NCI-H774 (cell line): ENCODE measurements at regions not wholly inside any gene's neighbourhood (a gene's known extent, or its start where the extent isn't known, plus 50 kb on each side); places are given as distances from the start of the nearest gene placed in this dataset.
"Not testable (repeated sequence)": the region's sequence is repeated elsewhere in the genome, so short reads cannot be mapped to it uniquely, and the experiment has no call there.

Experiments
- DNase-seq: peaks from one replicate; lab custom pipeline; 2025; lab: John Stamatoyannopoulos, UW

GRCh38 chr17:72175787-72176515 lies 55.1 kb downstream of the SOX9 start:
- no peak for DNase-seq

- no peak for DNase-seq
These were observed 55.7 kb downstream of the SOX9 start for GRCh38 chr17:72176516-72176851.

- no peak for DNase-seq
These were observed 56.3 kb downstream of the SOX9 start for GRCh38 chr17:72176951-72177660.

- no peak for DNase-seq
These were observed 56.9 kb downstream of the SOX9 start for GRCh38 chr17:72177738-72178137.

- DNase-seq: peak; percentile 60
These were observed 61.6 kb downstream of the SOX9 start for GRCh38 chr17:72182371-72182873.

DNA sequence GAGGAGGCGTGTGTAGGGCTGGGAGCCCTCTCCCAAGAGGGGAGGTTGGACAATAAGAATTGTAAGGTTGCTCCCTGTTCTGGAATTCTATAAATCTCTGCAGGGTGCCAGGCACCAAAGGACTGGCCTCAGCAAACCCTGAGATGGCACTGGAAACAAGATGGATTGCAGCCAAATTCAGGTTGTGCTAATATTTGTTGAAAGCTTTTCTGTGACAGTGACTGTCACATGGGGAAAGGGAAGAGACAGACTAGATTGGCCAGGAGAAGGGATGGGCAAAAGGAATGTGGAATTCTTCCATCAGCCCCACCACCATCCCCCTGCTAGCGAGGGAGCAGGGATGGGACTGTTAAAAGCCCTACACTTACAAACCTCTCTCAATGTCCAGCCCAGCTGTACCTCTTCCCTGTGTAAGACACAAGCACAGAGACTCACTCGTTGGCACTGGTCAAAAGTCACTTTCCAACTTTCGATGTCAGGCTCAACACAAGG lies 62.4 kb downstream of the SOX9 start:
- DNase-seq: no peak

GRCh38 chr17:72184805-72185204 lies 64.0 kb downstream of the SOX9 start:
- DNase-seq: no peak

GRCh38 chr17:72185564-72185963 lies 64.7 kb downstream of the SOX9 start:
- no peak for DNase-seq

- peak; percentile 40 for DNase-seq
These were observed 66.7 kb downstream of the SOX9 start for GRCh38 chr17:72187556-72187955.

DNA sequence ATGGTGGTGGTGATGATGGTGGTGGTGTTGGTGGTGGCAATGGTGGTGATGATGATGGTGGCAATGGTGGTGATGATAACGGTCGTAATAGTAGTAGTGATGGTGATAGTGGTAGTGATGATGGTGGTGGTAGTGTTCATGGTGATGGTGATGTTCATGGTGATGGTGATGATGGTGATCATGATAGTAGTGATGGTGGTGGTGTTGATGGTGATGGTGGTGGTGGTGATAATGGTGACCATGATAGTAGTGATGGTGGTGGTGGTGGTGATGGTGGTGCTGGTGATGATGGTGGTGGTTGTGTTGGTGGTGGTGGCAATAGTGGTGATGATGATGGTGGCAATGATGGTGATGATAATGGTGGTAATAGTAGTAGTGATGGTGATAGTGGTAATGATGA lies 68.0 kb downstream of the SOX9 start:
- DNase-seq: no peak

DNA sequence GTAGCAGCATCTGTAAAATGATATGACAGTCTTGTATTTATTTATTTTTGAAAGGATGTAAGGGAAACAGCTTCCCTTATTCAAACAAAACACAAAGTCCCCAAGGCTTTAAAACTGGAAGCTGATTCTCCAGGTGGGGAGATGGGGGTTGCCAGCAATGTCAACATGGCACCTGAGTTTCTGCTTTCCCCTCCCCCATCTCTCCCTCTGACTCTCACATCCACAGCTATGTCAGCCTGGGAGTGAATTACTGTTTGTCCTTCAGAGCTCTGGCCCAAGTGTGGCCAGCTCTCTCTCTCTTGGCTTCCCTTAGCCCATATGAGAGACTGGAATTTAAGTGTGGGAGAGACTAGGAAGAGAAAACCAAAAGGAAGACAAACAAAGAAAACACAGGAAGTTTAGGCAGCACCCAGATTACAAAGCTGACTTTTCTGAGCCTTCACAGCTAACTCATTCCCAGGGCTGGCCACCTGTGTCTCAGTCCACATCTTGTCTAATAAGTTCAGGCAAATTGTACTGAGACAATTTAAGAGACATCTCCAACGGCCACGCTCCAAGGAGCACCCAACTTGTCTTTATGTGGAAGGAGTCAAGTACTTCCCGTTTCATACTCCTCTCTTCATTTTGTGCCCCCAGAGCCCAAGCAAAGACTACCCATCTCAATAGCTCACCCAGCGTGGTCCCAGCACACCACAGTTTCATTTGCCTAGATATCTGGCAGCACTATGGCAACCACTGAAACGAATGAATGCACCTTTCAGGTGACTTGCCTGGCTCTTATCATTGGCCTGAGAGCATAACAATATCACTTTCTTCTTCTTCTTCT lies 69.2 kb downstream of the SOX9 start:
- DNase-seq: no peak

GRCh38 chr17:72191356-72191755 lies 70.5 kb downstream of the SOX9 start:
- no peak for DNase-seq

DNA sequence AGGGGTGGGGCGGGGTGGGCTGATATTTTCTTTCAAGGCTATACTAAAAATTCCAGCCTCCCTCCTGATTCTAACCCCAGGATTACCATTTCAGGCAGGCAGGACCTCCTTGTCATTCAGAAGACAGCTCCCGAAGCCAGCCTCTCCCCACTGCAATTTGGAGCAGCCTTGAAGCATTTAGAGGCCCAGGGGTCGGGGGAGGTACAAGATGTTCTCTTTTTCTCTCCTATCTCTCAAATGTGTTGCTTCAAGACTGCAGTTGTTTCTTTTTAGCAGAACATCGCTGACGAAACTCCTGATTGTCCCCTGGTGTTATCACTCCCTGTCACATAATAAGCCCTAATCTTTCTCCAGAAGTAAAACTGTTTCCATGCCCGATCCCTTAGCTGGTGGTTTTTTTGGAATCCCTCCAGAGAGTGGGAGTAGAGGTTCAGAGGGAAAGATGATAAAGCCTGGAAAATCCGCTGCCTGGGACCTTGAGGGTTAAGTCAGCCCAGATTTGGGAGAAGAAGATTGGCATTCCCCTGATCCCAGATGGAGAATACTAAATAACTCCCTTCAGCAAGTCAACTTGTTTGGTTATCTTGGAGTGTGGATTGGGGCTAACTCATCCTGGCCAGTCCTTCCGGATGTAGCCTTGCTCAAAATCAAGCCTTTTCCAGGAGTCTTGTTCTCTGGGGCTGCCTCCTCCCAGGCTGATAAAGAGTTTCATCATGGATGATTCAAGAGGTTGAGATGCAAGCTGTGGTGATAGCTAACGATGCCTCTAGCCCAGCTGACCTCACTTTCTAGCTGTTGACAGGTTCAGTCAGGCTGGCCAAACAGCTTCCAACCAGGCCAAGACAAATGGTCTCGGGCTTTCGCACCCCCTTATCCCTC lies 71.3 kb downstream of the SOX9 start:
- DNase-seq: no peak

DNA sequence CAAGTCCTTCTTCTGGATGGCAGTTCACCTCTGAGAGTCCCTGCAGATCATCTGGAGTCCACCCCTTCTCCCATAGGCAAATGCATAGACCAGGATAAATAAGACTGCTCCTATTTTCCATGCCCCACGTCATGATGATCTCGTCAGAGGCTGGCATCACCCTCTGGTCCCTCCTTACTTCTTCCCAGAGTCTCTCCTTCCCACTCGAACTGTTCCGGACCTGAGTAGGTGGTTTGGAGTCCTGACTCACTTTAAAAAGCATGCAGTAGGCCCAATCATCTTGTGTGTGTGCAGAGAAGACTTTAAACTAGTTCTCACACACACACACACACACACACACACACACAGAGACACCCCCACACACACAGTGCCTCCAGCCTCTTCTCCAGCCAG lies 72.0 kb downstream of the SOX9 start:
- DNase-seq: no peak

DNA sequence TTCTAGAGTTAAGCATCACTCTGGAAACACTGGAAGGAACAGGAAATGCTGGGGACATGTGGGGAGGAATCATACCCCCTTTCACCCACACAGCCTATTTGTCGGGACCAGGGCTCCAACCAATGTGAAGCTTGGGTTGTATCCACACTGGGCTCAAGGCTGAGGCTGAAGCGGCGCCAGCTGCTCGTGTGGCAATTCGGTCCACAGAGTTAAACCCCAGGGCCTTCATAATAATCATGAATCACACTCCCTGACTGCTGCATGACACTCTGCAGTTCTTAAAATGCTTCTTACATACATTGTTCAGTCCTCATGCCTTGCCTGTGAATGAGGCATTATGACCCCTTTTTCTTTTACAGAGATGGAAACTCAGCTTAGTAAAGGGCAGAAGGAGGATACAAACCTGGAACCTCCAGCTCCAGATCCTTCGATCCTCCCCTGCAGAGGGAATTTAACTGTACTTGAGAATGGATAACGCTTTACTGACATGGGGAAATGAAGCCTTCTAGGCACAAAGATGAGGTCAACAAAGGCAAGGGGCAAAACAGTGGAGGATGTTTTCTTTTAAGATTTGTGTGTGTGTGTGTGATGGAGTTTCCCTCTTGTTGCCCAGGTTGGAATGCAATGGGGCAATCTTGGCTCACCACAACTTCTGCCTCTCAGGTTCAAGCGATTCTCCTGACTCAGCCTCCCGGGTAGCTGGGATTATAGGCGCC lies 72.7 kb downstream of the SOX9 start:
- DNase-seq: no peak

- DNase-seq: not testable (repeated sequence)
These were observed 73.3 kb downstream of the SOX9 start for GRCh38 chr17:72194107-72194440.

DNA sequence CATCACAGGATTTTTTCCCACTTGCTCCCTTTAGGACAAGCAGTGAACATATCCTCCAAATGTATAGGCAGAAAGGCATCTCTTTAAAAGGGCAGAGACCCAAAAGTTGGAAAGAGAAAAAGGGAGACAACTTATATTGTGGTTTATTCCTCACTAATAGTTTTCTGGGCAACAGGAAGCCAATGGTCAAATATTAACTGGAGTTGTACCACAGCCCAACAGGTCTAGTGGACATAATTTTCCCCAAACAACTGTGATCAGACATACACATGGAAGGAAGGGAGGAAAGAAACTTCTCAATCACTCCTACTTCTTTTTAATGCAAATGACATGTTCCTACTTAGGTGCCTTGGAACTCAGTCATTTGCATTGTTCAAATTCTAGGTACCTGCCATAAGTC lies 78.4 kb downstream of the SOX9 start:
- no peak for DNase-seq

DNA sequence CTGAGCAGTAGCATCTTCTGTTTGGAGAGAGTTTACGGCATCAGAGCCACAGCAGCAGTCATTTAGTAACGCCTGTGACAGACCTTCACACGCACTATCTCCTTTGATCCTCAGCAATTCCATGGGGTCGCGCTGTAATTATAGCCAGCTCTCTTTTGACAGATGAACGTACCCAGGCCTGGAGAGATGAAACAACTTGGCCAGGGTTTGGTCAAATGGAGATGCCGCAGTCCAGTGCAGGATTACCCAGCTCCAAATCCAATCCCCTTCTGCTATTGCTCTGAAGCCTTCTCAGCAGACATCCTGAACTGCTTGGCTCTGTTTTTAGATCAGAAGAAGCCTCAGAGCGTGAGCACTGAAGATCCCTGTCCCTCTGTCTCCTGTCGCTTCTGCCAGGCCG lies 83.9 kb downstream of the SOX9 start:
- no peak for DNase-seq

- DNase-seq: no peak
These were observed 84.5 kb downstream of the SOX9 start for GRCh38 chr17:72205357-72205756.

DNA sequence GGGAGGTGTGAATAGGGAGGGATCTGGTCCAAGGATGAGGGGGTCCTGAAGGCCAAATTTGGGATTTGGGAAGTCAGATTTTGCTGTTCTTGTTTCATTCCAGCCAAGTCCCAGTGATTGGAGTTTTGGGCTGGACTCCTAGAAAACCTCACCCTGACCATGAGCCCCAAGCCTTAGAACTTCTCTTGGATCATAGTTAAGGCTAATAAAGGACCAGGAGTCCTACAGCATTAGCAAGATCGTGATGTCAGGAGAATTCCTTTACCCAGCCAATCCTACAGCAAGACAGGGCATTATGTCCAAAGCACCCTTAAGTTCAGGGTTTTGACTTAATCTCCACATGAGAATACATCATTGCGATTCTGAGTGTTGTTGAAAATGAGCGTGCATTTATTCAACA lies 85.0 kb downstream of the SOX9 start:
- DNase-seq: no peak

- DNase-seq: no peak
These were observed 85.6 kb downstream of the SOX9 start for GRCh38 chr17:72206376-72206775.
